Psoas muscle (tissue), 7 donors: ENCODE measurements at regions not wholly inside any gene's neighbourhood (a gene's known extent, or its start where the extent isn't known, plus 50 kb on each side); places are given as distances from the start of the nearest gene placed in this dataset.

ENCODE experiments used
- ATAC-seq, 4 donors: fragments of 200-7000 bp; cut with Tn5 transposase; one replicate each; pipeline ENCODE4 v1.9.1; 2020; ENCODE audit warnings: moderate library complexity in 3 of 4, mild to moderate bottlenecking in 2 of 4
- DNase-seq, 2 donors: peaks; one replicate each; pipeline ENCODE4 v3.0.0-alpha.2; 2020
- H3K27ac ChIP-seq: fragments of 200-600 bp; one replicate; pipeline ENCODE4 v1.8.0; 2022
- H3K27me3 ChIP-seq, 3 donors: fragments of 200-600 bp in 1 of 3; one replicate each; pipeline versions ENCODE4 v1.6.1 to v1.8.0; 2013 to 2022; ENCODE audit warnings: low read length in 2 of 3, mild to moderate bottlenecking in 2 of 3, moderate library complexity in 1 of 3; ENCODE audit not compliant: insufficient read depth in 3 of 3
- H3K36me3 ChIP-seq, 2 donors: fragments of 200-600 bp in 1 of 2; one replicate each; pipeline versions ENCODE4 v1.6.1 to v1.8.0; 2013 to 2022; ENCODE audit warnings: low read depth in 1 of 2, mild to moderate bottlenecking in 1 of 2, moderate library complexity in 1 of 2; ENCODE audit not compliant: insufficient read depth in 1 of 2
- H3K4me1 ChIP-seq: fragments of 200-600 bp; one replicate; pipeline ENCODE4 v1.8.0; 2022
- H3K4me3 ChIP-seq: fragments of 200-600 bp; one replicate; pipeline ENCODE4 v1.8.0; 2022; ENCODE audit warnings: mild to moderate bottlenecking
- H3K9me3 ChIP-seq: fragments of 200-600 bp; one replicate; pipeline ENCODE4 v1.8.0; 2022
- CTCF ChIP-seq: fragments of 200-600 bp; IDR thresholded peaks from one replicate; pipeline ENCODE4 v1.8.0; 2022; ENCODE audit warnings: antibody characterized with exemption
- WGBS, 3 donors: extraction: QIAGEN DNeasy Blood & Tissue Kit; methylation state at CpG; one replicate each; pipeline versions ENCODE4 v1.1.6 to v1.1.7; 2013; 5-methylcytosine and 5-hydroxymethylcytosine counted together
- intact Hi-C, 2 donors: fragments of 100-400 bp; cut with DNase I; formaldehyde crosslinking; loops; one replicate each; pipeline versions ENCODE4 v1.11.0 to v1.14.2; 2022
- donor health status: healthy with polysubstance abuse.
- donor health status: DM: no; HTN: no; CAD: no; lungs with moderate emphysema.
- donor health status: Bipolar disorder and iron deficiency.
- donor health status: healthy.
- donor health status: DM: yes; HTN: yes; CAD: no.
- donor health status: DM: no; HTN: no; CAD: no.
- donor health status: DM: yes; HTN: yes; CAD: no.

GRCh38 chr2:167424803-167425755, 536.8 kb downstream of the XIRP2 start:
- DNase-seq: no peak
- intact Hi-C loops: no loop called here
- no peak for ATAC-seq
- H3K27ac ChIP-seq: no peak overlapping the region
- no peak overlapping the region for H3K4me3 ChIP-seq
- H3K9me3 ChIP-seq: no peaks in the 10 kb centered on the region
- H3K36me3 ChIP-seq: no peaks in the 10 kb centered on the region
- no peaks in the 10 kb centered on the region for H3K4me1 ChIP-seq
- no peaks in the 10 kb centered on the region for H3K27me3 ChIP-seq
- TF ChIP-seq CTCF: no peak
- 84 to 88% (median 87%) methylated on average over 8 of the region's 8 CpGs for WGBS, 3 donors

GRCh38 chr2:167424221-167424620, 535.9 kb downstream of the XIRP2 start:
- no peaks in the 10 kb centered on the region for H3K36me3 ChIP-seq
- H3K4me1 ChIP-seq: no peaks in the 10 kb centered on the region
- TF ChIP-seq CTCF: no peak
- H3K27me3 ChIP-seq: no peaks in the 10 kb centered on the region
- H3K4me3 ChIP-seq: no peak overlapping the region
- ATAC-seq: no peak
- intact Hi-C loops: no loop called here
- WGBS, 3 donors: 14 to 19% (median 15%) methylated on average over 1 of the region's 1 CpG
- H3K27ac ChIP-seq: no peak overlapping the region
- no peak for DNase-seq
- H3K9me3 ChIP-seq: no peaks in the 10 kb centered on the region

GRCh38 chr2:167423731-167424130, 535.5 kb downstream of the XIRP2 start:
- DNase-seq: no peak
- H3K9me3 ChIP-seq: no peaks in the 10 kb centered on the region
- ATAC-seq: no peak
- H3K4me3 ChIP-seq: no peak overlapping the region
- intact Hi-C loops: no loop called here
- 48 to 58% (median 50%) methylated on average over 4 of the region's 4 CpGs for WGBS, 3 donors
- no peaks in the 10 kb centered on the region for H3K36me3 ChIP-seq
- no peak overlapping the region for H3K27ac ChIP-seq
- TF ChIP-seq CTCF: no peak
- no peaks in the 10 kb centered on the region for H3K27me3 ChIP-seq
- no peaks in the 10 kb centered on the region for H3K4me1 ChIP-seq

GRCh38 chr2:167420211-167420610, 531.9 kb downstream of the XIRP2 start:
- no peak for DNase-seq
- Histone ChIP-seq H3K9me3 (no peaks in the 10 kb centered on the region), H3K27ac (no peak overlapping the region), H3K4me3 (no peak overlapping the region), H3K4me1 (no peaks in the 10 kb centered on the region), H3K36me3 (no peaks in the 10 kb centered on the region), H3K27me3 (no peaks in the 10 kb centered on the region)
- no peak for ATAC-seq
- intact Hi-C loops: no loop called here
- 18 to 20% (median 18%) methylated on average over 2 of the region's 2 CpGs for WGBS, 3 donors
- TF ChIP-seq CTCF: no peak

- Histone ChIP-seq H3K27ac (no peak overlapping the region), H3K36me3 (no peaks in the 10 kb centered on the region), H3K4me3 (no peak overlapping the region), H3K4me1 (no peaks in the 10 kb centered on the region), H3K9me3 (no peaks in the 10 kb centered on the region), H3K27me3 (no peaks in the 10 kb centered on the region)
- TF ChIP-seq CTCF: no peak
- DNase-seq: no peak
- intact Hi-C loops: no loop called here
- ATAC-seq: no peak
Measured at GRCh38 chr2:167415068-167415467, 526.8 kb downstream of the XIRP2 start.
